Stimulated activated CD8-positive, alpha-beta memory T cell treated with anti-CD3 and anti-CD28 coated beads, Interleukin-4, amount 100 ng/mL, for 48 hours (primary cell): ENCODE measurements at regions not wholly inside any gene's neighbourhood (a gene's known extent, or its start where the extent isn't known, plus 50 kb on each side); places are given as distances from the start of the nearest gene placed in this dataset.
"Not testable (repeated sequence)": the region's sequence is repeated elsewhere in the genome, so short reads cannot be mapped to it uniquely, and the experiment has no call there.

Source experiments
- DNase-seq: peaks from one replicate; pipeline ENCODE4 v3.0.0-alpha.2; 2020

- DNase-seq = no peak
Measured at GRCh38 chr1:55304229-55304740, 89.1 kb upstream of the USP24 start.

- no peak for DNase-seq
Measured at GRCh38 chr1:55302972-55303371, 87.8 kb upstream of the USP24 start.

- DNase-seq = no peak
Measured at GRCh38 chr1:55301912-55302311, 86.7 kb upstream of the USP24 start.

GRCh38 chr1:55300975-55301374 lies 85.8 kb upstream of the USP24 start:
- no peak for DNase-seq

GRCh38 chr1:55298167-55298894 lies 83.2 kb upstream of the USP24 start:
- no peak for DNase-seq

- DNase-seq = not testable (repeated sequence)
Measured at GRCh38 chr1:55296247-55296646, 81.1 kb upstream of the USP24 start.

GRCh38 chr1:55289614-55290013 lies 74.5 kb upstream of the USP24 start:
- no peak for DNase-seq

GRCh38 chr1:55289042-55289441 lies 73.9 kb upstream of the USP24 start:
- DNase-seq = no peak

- DNase-seq = no peak
Measured at GRCh38 chr1:55288245-55288644, 73.1 kb upstream of the USP24 start.

- no peak for DNase-seq
Measured at GRCh38 chr1:55287723-55288122, 72.6 kb upstream of the USP24 start.

GRCh38 chr1:55286856-55287602 lies 71.9 kb upstream of the USP24 start:
- DNase-seq = peak; percentile 43

- no peak for DNase-seq
Measured at GRCh38 chr1:55285834-55286233, 70.7 kb upstream of the USP24 start.

GRCh38 chr1:55284856-55285255 lies 69.7 kb upstream of the USP24 start:
- DNase-seq = no peak

GRCh38 chr1:55282058-55282457 lies 66.9 kb upstream of the USP24 start:
- DNase-seq = no peak

- DNase-seq = no peak
Measured at GRCh38 chr1:55280731-55281130, 65.6 kb upstream of the USP24 start.

- DNase-seq = no peak
Measured at GRCh38 chr1:55279627-55280026, 64.5 kb upstream of the USP24 start.

- DNase-seq = no peak
Measured at GRCh38 chr1:55278378-55278777, 63.2 kb upstream of the USP24 start.

- DNase-seq = peak; percentile 89
Measured at GRCh38 chr1:55277377-55278130, 62.4 kb upstream of the USP24 start.

- DNase-seq = no peak
Measured at GRCh38 chr1:55276671-55277376, 61.7 kb upstream of the USP24 start.

GRCh38 chr1:55275941-55276341 lies 60.8 kb upstream of the USP24 start:
- DNase-seq = no peak

- no peak for DNase-seq
Measured at GRCh38 chr1:55275151-55275748, 60.1 kb upstream of the USP24 start.

GRCh38 chr1:55272994-55273393 lies 57.8 kb upstream of the USP24 start:
- DNase-seq = no peak
